Astrocyte (in vitro differentiated cells and primary cell): ENCODE measurements at regions not wholly inside any gene's neighbourhood (a gene's known extent, or its start where the extent isn't known, plus 50 kb on each side); places are given as distances from the start of the nearest gene placed in this dataset.

Source experiments
- DNase-seq: peaks from one replicate; pipeline ENCODE4 v3.0.0-alpha.2; 2010; ENCODE audit warnings: low read depth
- FAIRE-seq: peaks from 2 replicates; lab custom pipeline; 2011; peaks lifted over from hg19 to GRCh38; lab: Jason Lieb, UNC
- H2AFZ ChIP-seq: 2 replicates; pipeline ENCODE4 v1.6.0; 2012; ENCODE audit warnings: low read depth, low read length, inconsistent platforms
- H3K27ac ChIP-seq: 2 replicates; pipeline ENCODE4 v1.5.1; 2011; ENCODE audit warnings: low read depth, low read length, inconsistent platforms
- H3K27me3 ChIP-seq: 2 replicates; pipeline ENCODE4 v1.6.0; 2011; ENCODE audit warnings: low read length, inconsistent platforms; ENCODE audit not compliant: insufficient read depth
- H3K36me3 ChIP-seq: 2 replicates; pipeline ENCODE4 v1.5.1; 2011; ENCODE audit warnings: low read length, inconsistent platforms; ENCODE audit not compliant: insufficient read depth
- H3K4me1 ChIP-seq: 2 replicates; pipeline ENCODE4 v1.5.1; 2011; ENCODE audit warnings: low read length, inconsistent platforms; ENCODE audit not compliant: insufficient read depth
- H3K4me2 ChIP-seq: 2 replicates; pipeline ENCODE4 v1.6.0; 2012; ENCODE audit warnings: low read length, inconsistent platforms
- H3K4me3 ChIP-seq: 2 replicates; pipeline ENCODE4 v1.5.1; 2011; ENCODE audit warnings: low read depth, mild to moderate bottlenecking, low read length, inconsistent platforms; ENCODE audit not compliant: insufficient read depth
- H3K79me2 ChIP-seq: 2 replicates; pipeline ENCODE4 v1.6.0; 2012; ENCODE audit warnings: mild to moderate bottlenecking, low read length, inconsistent platforms; ENCODE audit not compliant: insufficient read depth
- H3K9ac ChIP-seq: 2 replicates; pipeline ENCODE4 v1.6.0; 2012; ENCODE audit warnings: mild to moderate bottlenecking, low read length, inconsistent platforms
- H3K9me3 ChIP-seq: 2 replicates; pipeline ENCODE4 v1.5.1; 2012; ENCODE audit warnings: low read depth, mild to moderate bottlenecking, low read length, inconsistent platforms; ENCODE audit not compliant: insufficient read depth
- H4K20me1 ChIP-seq: 2 replicates; pipeline ENCODE4 v1.6.0; 2012; ENCODE audit warnings: low read length, inconsistent platforms; ENCODE audit not compliant: insufficient read depth
- H3K27ac Mint-ChIP-seq: one replicate; pipeline ENCODE4 v1.8.0; 2021; ENCODE audit warnings: mild to moderate bottlenecking, mixed read lengths; ENCODE audit not compliant: unreplicated experiment
- H3K27me3 Mint-ChIP-seq: one replicate; pipeline ENCODE4 v1.8.0; 2021; ENCODE audit warnings: low read depth, mixed read lengths; ENCODE audit not compliant: unreplicated experiment
- H3K36me3 Mint-ChIP-seq: one replicate; pipeline ENCODE4 v1.8.0; 2021; ENCODE audit warnings: low read depth, mixed read lengths; ENCODE audit not compliant: unreplicated experiment
- H3K4me1 Mint-ChIP-seq: one replicate; pipeline ENCODE4 v1.8.0; 2021; ENCODE audit warnings: low read depth, mixed read lengths; ENCODE audit not compliant: unreplicated experiment
- H3K4me3 Mint-ChIP-seq: one replicate; pipeline ENCODE4 v1.8.0; 2021; ENCODE audit warnings: mild to moderate bottlenecking, moderate library complexity, mixed read lengths; ENCODE audit not compliant: unreplicated experiment
- H3K9me3 Mint-ChIP-seq: one replicate; pipeline ENCODE4 v1.8.0; 2021; ENCODE audit warnings: mild to moderate bottlenecking, mixed read lengths; ENCODE audit not compliant: unreplicated experiment
- EZH2 ChIP-seq: IDR thresholded peaks from 2 replicates; pipeline ENCODE4 v1.6.1; 2012; ENCODE audit warnings: mild to moderate bottlenecking, low read length, inconsistent platforms; ENCODE audit not compliant: insufficient read depth
- TF ChIP-seq, protein P1 (sequence below): IDR thresholded peaks from 2 replicates; pipeline ENCODE4 v1.5.1; 2011; ENCODE audit warnings: low read depth, mild to moderate bottlenecking, inconsistent platforms, low read length, moderate library complexity; ENCODE audit not compliant: insufficient read depth

DNA sequence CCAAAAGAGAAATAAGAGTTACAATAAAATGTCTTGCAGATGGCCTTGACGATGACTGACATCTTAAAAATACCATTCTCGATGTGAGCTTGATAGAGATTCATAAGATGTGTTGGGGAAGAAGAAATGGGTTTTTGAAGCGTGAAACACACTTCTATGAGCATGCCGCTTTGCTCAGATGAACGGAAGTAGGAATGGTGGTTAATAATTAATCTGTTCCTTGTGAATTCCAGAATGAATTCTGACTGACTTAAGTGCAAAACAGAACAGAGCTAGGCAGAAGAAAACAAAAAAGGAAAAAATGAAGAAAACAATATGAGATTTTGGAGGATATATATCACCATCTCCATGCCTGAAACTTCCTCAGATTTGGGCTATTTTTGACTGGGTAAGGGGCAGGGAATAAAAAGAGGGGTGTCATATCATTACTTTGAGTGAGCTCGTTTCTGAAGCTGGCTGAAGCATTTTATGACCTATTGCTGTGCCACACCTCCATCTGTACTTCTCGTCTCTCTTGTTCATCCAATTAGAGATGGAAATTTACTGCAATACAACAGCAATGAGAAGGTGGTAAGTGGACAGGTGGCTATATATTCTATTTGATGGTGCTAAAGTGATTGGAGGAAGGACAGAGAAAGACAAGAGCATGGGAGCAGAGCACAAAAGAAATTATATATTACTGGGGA lies 1152.0 kb upstream of the CDH8 start:
- Histone ChIP-seq H3K4me1 (no peaks in the 10 kb centered on the region), H3K79me2 (no peaks in the 10 kb centered on the region), H2AFZ (no peak overlapping the region), H3K4me3 (no peak overlapping the region), H3K9ac (no peak overlapping the region), H3K27ac (no peak overlapping the region), H4K20me1 (no peaks in the 10 kb centered on the region), H3K4me2 (no peak overlapping the region), H3K9me3 (no peaks in the 10 kb centered on the region), H3K27me3 (no peaks in the 10 kb centered on the region), H3K36me3 (no peaks in the 10 kb centered on the region)
- Mint-ChIP-seq H3K4me3 (no peak overlapping the region), H3K4me1 (no peaks in the 10 kb centered on the region), H3K27me3 (no peaks in the 10 kb centered on the region), H3K27ac (no peak overlapping the region), H3K36me3 (no peaks in the 10 kb centered on the region), H3K9me3 (no peaks in the 10 kb centered on the region)
- TF ChIP-seq EZH2, result no peak
- TF ChIP-seq, protein P1, sequence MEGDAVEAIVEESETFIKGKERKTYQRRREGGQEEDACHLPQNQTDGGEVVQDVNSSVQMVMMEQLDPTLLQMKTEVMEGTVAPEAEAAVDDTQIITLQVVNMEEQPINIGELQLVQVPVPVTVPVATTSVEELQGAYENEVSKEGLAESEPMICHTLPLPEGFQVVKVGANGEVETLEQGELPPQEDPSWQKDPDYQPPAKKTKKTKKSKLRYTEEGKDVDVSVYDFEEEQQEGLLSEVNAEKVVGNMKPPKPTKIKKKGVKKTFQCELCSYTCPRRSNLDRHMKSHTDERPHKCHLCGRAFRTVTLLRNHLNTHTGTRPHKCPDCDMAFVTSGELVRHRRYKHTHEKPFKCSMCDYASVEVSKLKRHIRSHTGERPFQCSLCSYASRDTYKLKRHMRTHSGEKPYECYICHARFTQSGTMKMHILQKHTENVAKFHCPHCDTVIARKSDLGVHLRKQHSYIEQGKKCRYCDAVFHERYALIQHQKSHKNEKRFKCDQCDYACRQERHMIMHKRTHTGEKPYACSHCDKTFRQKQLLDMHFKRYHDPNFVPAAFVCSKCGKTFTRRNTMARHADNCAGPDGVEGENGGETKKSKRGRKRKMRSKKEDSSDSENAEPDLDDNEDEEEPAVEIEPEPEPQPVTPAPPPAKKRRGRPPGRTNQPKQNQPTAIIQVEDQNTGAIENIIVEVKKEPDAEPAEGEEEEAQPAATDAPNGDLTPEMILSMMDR, result no peak
- no peak for FAIRE-seq
- no peak for DNase-seq

DNA sequence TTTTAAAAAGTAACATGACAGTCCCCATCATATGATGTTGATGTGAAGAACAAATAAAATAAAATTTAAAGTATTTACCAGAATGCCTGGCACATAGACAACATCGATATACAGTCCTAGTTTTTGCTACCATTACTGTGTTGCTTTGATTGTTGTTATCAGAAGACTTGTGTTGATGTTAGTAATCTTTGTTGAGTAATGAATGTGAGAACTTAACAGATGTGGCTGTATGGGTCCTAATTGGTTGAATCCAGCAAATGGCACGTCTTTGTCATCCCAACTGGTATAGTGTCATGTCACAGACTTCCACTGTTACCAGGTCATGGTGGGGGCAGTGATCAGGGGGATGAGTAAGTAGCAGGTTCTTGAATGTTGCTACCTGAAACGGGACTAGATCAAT lies 1151.4 kb upstream of the CDH8 start:
- no peak for FAIRE-seq

More for the DNA sequence above, 1151.4 kb upstream of the CDH8 start:
- H3K9ac ChIP-seq, result no peak overlapping the region
- Mint-ChIP-seq H3K36me3 (no peaks in the 10 kb centered on the region), H3K27me3 (no peaks in the 10 kb centered on the region), H3K9me3 (no peaks in the 10 kb centered on the region), H3K27ac (no peak overlapping the region), H3K4me1 (no peaks in the 10 kb centered on the region), H3K4me3 (no peak overlapping the region)
- H3K4me2 ChIP-seq, result no peak overlapping the region
- TF ChIP-seq EZH2, result no peak
- TF ChIP-seq, protein P1, result no peak
- H3K36me3 ChIP-seq, result no peaks in the 10 kb centered on the region
- no peaks in the 10 kb centered on the region for H3K79me2 ChIP-seq
- H4K20me1 ChIP-seq, result no peaks in the 10 kb centered on the region
- no peaks in the 10 kb centered on the region for H3K27me3 ChIP-seq
- no peaks in the 10 kb centered on the region for H3K4me1 ChIP-seq
- no peaks in the 10 kb centered on the region for H3K9me3 ChIP-seq
- no peak overlapping the region for H2AFZ ChIP-seq
- no peak overlapping the region for H3K4me3 ChIP-seq
- no peak for DNase-seq
- no peak overlapping the region for H3K27ac ChIP-seq
